Stimulated activated CD4-positive, alpha-beta T cell treated with anti-CD3 and anti-CD28 coated beads, TNF-alpha, amount 100 ng/mL, for 24 hours (primary cell): ENCODE measurements at regions not wholly inside any gene's neighbourhood (a gene's known extent, or its start where the extent isn't known, plus 50 kb on each side); places are given as distances from the start of the nearest gene placed in this dataset.
A peak's percentile ranks its signal among the peaks of the same experiment; 100 is the strongest.
"Not testable (repeated sequence)": the region's sequence is repeated elsewhere in the genome, so short reads cannot be mapped to it uniquely, and the experiment has no call there.

Experiments
- DNase-seq, 3 experiments: peaks; one replicate each; pipeline ENCODE4 v3.0.0-alpha.2; 2020; ENCODE audit warnings: low read depth in 3 of 3

- DNase-seq = no peak
Measured at GRCh38 chrX:13428053-13428786, 108.4 kb upstream of the ATXN3L start.

- no peak for DNase-seq
Measured at GRCh38 chrX:13427441-13428052, 107.7 kb upstream of the ATXN3L start.

GRCh38 chrX:13420545-13421183 lies 100.8 kb upstream of the ATXN3L start:
- DNase-seq = no peak

- no peak for DNase-seq
Measured at GRCh38 chrX:13419918-13420317, 100.1 kb upstream of the ATXN3L start.

- DNase-seq = no peak
Measured at GRCh38 chrX:13419276-13419675, 99.4 kb upstream of the ATXN3L start.

- DNase-seq = no peak
Measured at GRCh38 chrX:13418126-13419097, 98.6 kb upstream of the ATXN3L start.

- no peak for DNase-seq
Measured at GRCh38 chrX:13415509-13415908, 95.7 kb upstream of the ATXN3L start.

- no peak for DNase-seq
Measured at GRCh38 chrX:13414006-13414647, 94.3 kb upstream of the ATXN3L start.

GRCh38 chrX:13412208-13412600 lies 92.4 kb upstream of the ATXN3L start:
- no peak for DNase-seq

GRCh38 chrX:13411496-13412207 lies 91.8 kb upstream of the ATXN3L start:
- DNase-seq = no peak

GRCh38 chrX:13408599-13408998 lies 88.7 kb upstream of the ATXN3L start:
- not testable (repeated sequence) for DNase-seq

- not testable (repeated sequence) for DNase-seq
Measured at GRCh38 chrX:13404777-13405176, 84.9 kb upstream of the ATXN3L start.

GRCh38 chrX:13404364-13404763 lies 84.5 kb upstream of the ATXN3L start:
- DNase-seq = no peak

- DNase-seq = no peak
Measured at GRCh38 chrX:13401724-13402123, 81.9 kb upstream of the ATXN3L start.

- DNase-seq = no peak
Measured at GRCh38 chrX:13398839-13399238, 79.0 kb upstream of the ATXN3L start.

GRCh38 chrX:13397878-13398818 lies 78.3 kb upstream of the ATXN3L start:
- DNase-seq = peak in 2 of 3 experiments; percentile 0 to 16

GRCh38 chrX:13396924-13397323 lies 77.1 kb upstream of the ATXN3L start:
- DNase-seq = no peak

GRCh38 chrX:13389501-13389900 lies 69.6 kb upstream of the ATXN3L start:
- no peak for DNase-seq

- DNase-seq = no peak
Measured at GRCh38 chrX:13387666-13388494, 68.0 kb upstream of the ATXN3L start.
